ENCODE measurements at regions not wholly inside any gene's neighbourhood (a gene's known extent, or its start where the extent isn't known, plus 50 kb on each side); places are given as distances from the start of the nearest gene placed in this dataset.

DNA sequence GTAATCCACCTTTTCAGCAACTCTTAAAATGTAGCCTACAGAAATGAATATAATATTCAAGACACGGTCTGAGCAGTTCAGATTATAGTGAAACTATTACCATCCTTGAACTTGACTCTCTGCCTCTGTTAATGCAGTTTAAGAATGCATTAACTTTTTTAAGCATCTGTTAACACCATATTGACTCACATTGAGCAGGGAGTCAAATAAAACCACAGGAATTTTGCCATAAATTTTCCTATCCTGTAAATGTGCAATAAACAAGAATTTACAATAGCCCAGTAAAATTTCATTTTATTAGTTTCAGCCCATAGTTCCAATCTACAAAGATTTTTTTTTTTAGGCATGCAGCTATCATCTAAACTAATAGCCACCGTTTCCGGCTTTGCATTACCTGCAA, 239.2 kb upstream of the DEFB112 start:
- TF ChIP-seq, protein P1, sequence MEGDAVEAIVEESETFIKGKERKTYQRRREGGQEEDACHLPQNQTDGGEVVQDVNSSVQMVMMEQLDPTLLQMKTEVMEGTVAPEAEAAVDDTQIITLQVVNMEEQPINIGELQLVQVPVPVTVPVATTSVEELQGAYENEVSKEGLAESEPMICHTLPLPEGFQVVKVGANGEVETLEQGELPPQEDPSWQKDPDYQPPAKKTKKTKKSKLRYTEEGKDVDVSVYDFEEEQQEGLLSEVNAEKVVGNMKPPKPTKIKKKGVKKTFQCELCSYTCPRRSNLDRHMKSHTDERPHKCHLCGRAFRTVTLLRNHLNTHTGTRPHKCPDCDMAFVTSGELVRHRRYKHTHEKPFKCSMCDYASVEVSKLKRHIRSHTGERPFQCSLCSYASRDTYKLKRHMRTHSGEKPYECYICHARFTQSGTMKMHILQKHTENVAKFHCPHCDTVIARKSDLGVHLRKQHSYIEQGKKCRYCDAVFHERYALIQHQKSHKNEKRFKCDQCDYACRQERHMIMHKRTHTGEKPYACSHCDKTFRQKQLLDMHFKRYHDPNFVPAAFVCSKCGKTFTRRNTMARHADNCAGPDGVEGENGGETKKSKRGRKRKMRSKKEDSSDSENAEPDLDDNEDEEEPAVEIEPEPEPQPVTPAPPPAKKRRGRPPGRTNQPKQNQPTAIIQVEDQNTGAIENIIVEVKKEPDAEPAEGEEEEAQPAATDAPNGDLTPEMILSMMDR (IDR thresholded peaks at IDR 0.05): no peak
- TF ChIP-seq POLR2AphosphoS5 (IDR thresholded peaks at IDR 0.05; ENCODE audit: low read depth, low read length) (no peak), TCF7L2 (IDR thresholded peaks at IDR 0.05; ENCODE audit: low read depth, low read length) (peak; percentile 74), SIN3A (IDR thresholded peaks at IDR 0.05; ENCODE audit: borderline replicate concordance, insufficient read depth, low read depth, low read length) (no peak)
- TF ChIP-seq, protein P2, sequence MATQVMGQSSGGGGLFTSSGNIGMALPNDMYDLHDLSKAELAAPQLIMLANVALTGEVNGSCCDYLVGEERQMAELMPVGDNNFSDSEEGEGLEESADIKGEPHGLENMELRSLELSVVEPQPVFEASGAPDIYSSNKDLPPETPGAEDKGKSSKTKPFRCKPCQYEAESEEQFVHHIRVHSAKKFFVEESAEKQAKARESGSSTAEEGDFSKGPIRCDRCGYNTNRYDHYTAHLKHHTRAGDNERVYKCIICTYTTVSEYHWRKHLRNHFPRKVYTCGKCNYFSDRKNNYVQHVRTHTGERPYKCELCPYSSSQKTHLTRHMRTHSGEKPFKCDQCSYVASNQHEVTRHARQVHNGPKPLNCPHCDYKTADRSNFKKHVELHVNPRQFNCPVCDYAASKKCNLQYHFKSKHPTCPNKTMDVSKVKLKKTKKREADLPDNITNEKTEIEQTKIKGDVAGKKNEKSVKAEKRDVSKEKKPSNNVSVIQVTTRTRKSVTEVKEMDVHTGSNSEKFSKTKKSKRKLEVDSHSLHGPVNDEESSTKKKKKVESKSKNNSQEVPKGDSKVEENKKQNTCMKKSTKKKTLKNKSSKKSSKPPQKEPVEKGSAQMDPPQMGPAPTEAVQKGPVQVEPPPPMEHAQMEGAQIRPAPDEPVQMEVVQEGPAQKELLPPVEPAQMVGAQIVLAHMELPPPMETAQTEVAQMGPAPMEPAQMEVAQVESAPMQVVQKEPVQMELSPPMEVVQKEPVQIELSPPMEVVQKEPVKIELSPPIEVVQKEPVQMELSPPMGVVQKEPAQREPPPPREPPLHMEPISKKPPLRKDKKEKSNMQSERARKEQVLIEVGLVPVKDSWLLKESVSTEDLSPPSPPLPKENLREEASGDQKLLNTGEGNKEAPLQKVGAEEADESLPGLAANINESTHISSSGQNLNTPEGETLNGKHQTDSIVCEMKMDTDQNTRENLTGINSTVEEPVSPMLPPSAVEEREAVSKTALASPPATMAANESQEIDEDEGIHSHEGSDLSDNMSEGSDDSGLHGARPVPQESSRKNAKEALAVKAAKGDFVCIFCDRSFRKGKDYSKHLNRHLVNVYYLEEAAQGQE (IDR thresholded peaks at IDR 0.05; ENCODE audit: insufficient read depth in 1 of 2, low read depth in 2 of 2, low read length in 1 of 2): no peak
